Common myeloid progenitor, CD34-positive (primary cell): ENCODE measurements at regions not wholly inside any gene's neighbourhood (a gene's known extent, or its start where the extent isn't known, plus 50 kb on each side); places are given as distances from the start of the nearest gene placed in this dataset.

Experiments
- CTCF ChIA-PET: fragments of 350-600 bp; sonication (Branson Sonifier 250); formaldehyde crosslinking; loops from one replicate; lab custom pipeline; 2021; ENCODE audit warnings: antibody characterized with exemption; lab: Charles Lee
- POLR2A ChIA-PET: fragments of 350-600 bp; sonication (Branson Sonifier 250); formaldehyde crosslinking; loops from one replicate; lab custom pipeline; 2021; ENCODE audit warnings: antibody characterized with exemption; lab: Charles Lee
- DNase-seq, 3 donors: peaks; one replicate each; pipeline versions ENCODE4 v3.0.0 to v3.0.0-alpha.2; 2013
- H3K27ac ChIP-seq, 2 experiments: 1 replicate in 1 of 2; 2 replicates in 1 of 2; pipeline ENCODE4 v1.7.0; 2013; ENCODE audit warnings: inconsistent platforms in 2 of 2, low read length in 2 of 2, mild to moderate bottlenecking in 2 of 2, low read depth in 1 of 2, moderate library complexity in 1 of 2; ENCODE audit not compliant: severe bottlenecking in 2 of 2, insufficient read depth in 1 of 2, poor library complexity in 1 of 2
- H3K27me3 ChIP-seq, 5 experiments: replicated peaks in 2 of 5; 1 replicate in 3 of 5; 2 replicates in 2 of 5; pipeline versions ENCODE4 v1.6.1 to v1.7.0; 2013; ENCODE audit warnings: low read length in 4 of 5, mild to moderate bottlenecking in 2 of 5, moderate library complexity in 2 of 5, inconsistent platforms in 1 of 5; ENCODE audit not compliant: insufficient read depth in 5 of 5, control insufficient read depth in 4 of 5
- H3K36me3 ChIP-seq, 4 experiments: 1 replicate in 2 of 4; 2 replicates in 2 of 4; pipeline versions ENCODE4 v1.6.1 to v1.7.0; 2013; ENCODE audit warnings: low read length in 3 of 4, control low read depth in 1 of 4, mild to moderate bottlenecking in 1 of 4; ENCODE audit not compliant: control insufficient read depth in 4 of 4, insufficient read depth in 4 of 4
- H3K4me1 ChIP-seq, 4 experiments: 1 replicate in 3 of 4; 2 replicates in 1 of 4; pipeline versions ENCODE4 v1.6.1 to v1.7.1; 2013; ENCODE audit warnings: low read length in 3 of 4, mild to moderate bottlenecking in 3 of 4, control low read depth in 1 of 4, inconsistent platforms in 1 of 4, moderate library complexity in 1 of 4; ENCODE audit not compliant: control insufficient read depth in 4 of 4, insufficient read depth in 4 of 4; ENCODE audit errors: control extremely low read depth in 1 of 4
- H3K4me3 ChIP-seq, 7 experiments: 1 replicate in 4 of 7; 2 replicates in 3 of 7; pipeline versions ENCODE4 v1.5.1 to v1.7.0; 2013; ENCODE audit warnings: mild to moderate bottlenecking in 7 of 7, low read length in 6 of 7, moderate library complexity in 6 of 7, inconsistent platforms in 2 of 7, low read depth in 2 of 7, control low read depth in 1 of 7; ENCODE audit not compliant: insufficient read depth in 4 of 7, control insufficient read depth in 1 of 7; ENCODE audit errors: extremely low read depth in 1 of 7
- H3K9me3 ChIP-seq, 5 experiments: 1 replicate in 4 of 5; 2 replicates in 1 of 5; pipeline versions ENCODE4 v1.6.1 to v1.7.1; 2013; ENCODE audit warnings: low read length in 4 of 5, mild to moderate bottlenecking in 2 of 5, inconsistent platforms in 1 of 5, low read depth in 1 of 5, moderate library complexity in 1 of 5; ENCODE audit not compliant: control insufficient read depth in 4 of 5, insufficient read depth in 2 of 5; ENCODE audit errors: control extremely low read depth in 1 of 5
- WGBS: methylation state at CpG from one replicate; pipeline ENCODE4 v1.1.5; 2013; ENCODE audit not compliant: insufficient coverage; 5-methylcytosine and 5-hydroxymethylcytosine counted together

- WGBS, result no CpG with 5 or more reads among the region's 3 CpGs
- CTCF ChIA-PET, result interaction anchor here (1.5 kb wide), 1 partner anchor 215 kb away, joined by 5 read pairs; no protein-coding TSS in a partner anchor
- H3K27ac ChIP-seq, result no peak overlapping the region
- POLR2A ChIA-PET, result no interaction called here
- H3K4me1 ChIP-seq, result no peaks in the 10 kb centered on the region
- H3K4me3 ChIP-seq, result no peak overlapping the region
- H3K27me3 ChIP-seq, result no peaks in the 10 kb centered on the region
- no peak for DNase-seq
- H3K9me3 ChIP-seq, result no peaks in the 10 kb centered on the region
- no peaks in the 10 kb centered on the region for H3K36me3 ChIP-seq
Observed at GRCh38 chr7:46137725-46138124, 216.7 kb upstream of the IGFBP3 start.

- H3K9me3 ChIP-seq, result no peaks in the 10 kb centered on the region
- no peak for DNase-seq
- ChIA-PET CTCF (no interaction called here), POLR2A (no interaction called here)
- H3K36me3 ChIP-seq, result no peaks in the 10 kb centered on the region
- H3K4me1 ChIP-seq, result no peaks in the 10 kb centered on the region
- H3K4me3 ChIP-seq, result no peak overlapping the region
- H3K27ac ChIP-seq, result no peak overlapping the region
- no peaks in the 10 kb centered on the region for H3K27me3 ChIP-seq
Observed at GRCh38 chr7:46135557-46135956, 214.5 kb upstream of the IGFBP3 start.

GRCh38 chr7:46134795-46135194 lies 213.7 kb upstream of the IGFBP3 start:
- ChIA-PET POLR2A (no interaction called here), CTCF (no interaction called here)
- no peak for DNase-seq
- no peaks in the 10 kb centered on the region for H3K9me3 ChIP-seq
- H3K27me3 ChIP-seq, result no peaks in the 10 kb centered on the region
- H3K4me1 ChIP-seq, result no peaks in the 10 kb centered on the region
- H3K4me3 ChIP-seq, result no peak overlapping the region
- H3K27ac ChIP-seq, result no peak overlapping the region
- no peaks in the 10 kb centered on the region for H3K36me3 ChIP-seq

- WGBS, result 89% methylated on average over 3 of the region's 4 CpGs
- POLR2A ChIA-PET, result no interaction called here
Observed at GRCh38 chr7:46134385-46134784, 213.3 kb upstream of the IGFBP3 start.

GRCh38 chr7:46133751-46134150 lies 212.7 kb upstream of the IGFBP3 start:
- Histone ChIP-seq H3K27ac (no peak overlapping the region), H3K36me3 (no peaks in the 10 kb centered on the region), H3K4me1 (no peaks in the 10 kb centered on the region), H3K9me3 (no peaks in the 10 kb centered on the region), H3K27me3 (no peaks in the 10 kb centered on the region), H3K4me3 (no peak overlapping the region)
- DNase-seq, result no peak
- WGBS, result 97% methylated on average over 3 of the region's 3 CpGs
- POLR2A ChIA-PET, result no interaction called here
- CTCF ChIA-PET, result no interaction called here

More at GRCh38 chr7:46134385-46134784, 213.3 kb upstream of the IGFBP3 start:
- no peaks in the 10 kb centered on the region for H3K36me3 ChIP-seq
- H3K9me3 ChIP-seq, result no peaks in the 10 kb centered on the region
- CTCF ChIA-PET, result no interaction called here
- H3K27me3 ChIP-seq, result no peaks in the 10 kb centered on the region
- DNase-seq, result no peak
- no peak overlapping the region for H3K27ac ChIP-seq
- no peaks in the 10 kb centered on the region for H3K4me1 ChIP-seq
- H3K4me3 ChIP-seq, result no peak overlapping the region

- 70% methylated on average over 4 of the region's 6 CpGs for WGBS
- CTCF ChIA-PET, result interaction anchor here (0.9 kb wide), 1 partner anchor 9 kb away, joined by 3 read pairs; no protein-coding TSS in a partner anchor
- no peaks in the 10 kb centered on the region for H3K4me1 ChIP-seq
Observed at GRCh38 chr7:46133072-46133471, 212.0 kb upstream of the IGFBP3 start.

GRCh38 chr7:46131916-46132795 lies 211.1 kb upstream of the IGFBP3 start:
- Histone ChIP-seq H3K36me3 (no peaks in the 10 kb centered on the region), H3K27ac (no peak overlapping the region), H3K4me1 (no peaks in the 10 kb centered on the region), H3K9me3 (no peaks in the 10 kb centered on the region), H3K4me3 (no peak overlapping the region), H3K27me3 (no peaks in the 10 kb centered on the region)
- no peak for DNase-seq
- ChIA-PET POLR2A (no interaction called here), CTCF (interaction anchor here (0.9 kb wide), 1 partner anchor 8 kb away, joined by 3 read pairs; no protein-coding TSS in a partner anchor)
- 85% methylated on average over 7 of the region's 8 CpGs for WGBS

More at GRCh38 chr7:46133072-46133471, 212.0 kb upstream of the IGFBP3 start:
- DNase-seq, result no peak
- Histone ChIP-seq H3K36me3 (no peaks in the 10 kb centered on the region), H3K9me3 (no peaks in the 10 kb centered on the region), H3K27me3 (no peaks in the 10 kb centered on the region), H3K4me3 (no peak overlapping the region), H3K27ac (no peak overlapping the region)
- POLR2A ChIA-PET, result no interaction called here
